Urothelium cell line (cell line): ENCODE measurements at regions not wholly inside any gene's neighbourhood (a gene's known extent, or its start where the extent isn't known, plus 50 kb on each side); places are given as distances from the start of the nearest gene placed in this dataset.
A peak's percentile ranks its signal among the peaks of the same experiment; 100 is the strongest.

Source experiments
- DNase-seq: peaks from one replicate; pipeline ENCODE4 v3.0.0; 2011; ENCODE audit warnings: low spot score, mixed read lengths
- FAIRE-seq: peaks from 2 replicates; lab custom pipeline; 2011; peaks lifted over from hg19 to GRCh38; lab: Jason Lieb, UNC

DNA sequence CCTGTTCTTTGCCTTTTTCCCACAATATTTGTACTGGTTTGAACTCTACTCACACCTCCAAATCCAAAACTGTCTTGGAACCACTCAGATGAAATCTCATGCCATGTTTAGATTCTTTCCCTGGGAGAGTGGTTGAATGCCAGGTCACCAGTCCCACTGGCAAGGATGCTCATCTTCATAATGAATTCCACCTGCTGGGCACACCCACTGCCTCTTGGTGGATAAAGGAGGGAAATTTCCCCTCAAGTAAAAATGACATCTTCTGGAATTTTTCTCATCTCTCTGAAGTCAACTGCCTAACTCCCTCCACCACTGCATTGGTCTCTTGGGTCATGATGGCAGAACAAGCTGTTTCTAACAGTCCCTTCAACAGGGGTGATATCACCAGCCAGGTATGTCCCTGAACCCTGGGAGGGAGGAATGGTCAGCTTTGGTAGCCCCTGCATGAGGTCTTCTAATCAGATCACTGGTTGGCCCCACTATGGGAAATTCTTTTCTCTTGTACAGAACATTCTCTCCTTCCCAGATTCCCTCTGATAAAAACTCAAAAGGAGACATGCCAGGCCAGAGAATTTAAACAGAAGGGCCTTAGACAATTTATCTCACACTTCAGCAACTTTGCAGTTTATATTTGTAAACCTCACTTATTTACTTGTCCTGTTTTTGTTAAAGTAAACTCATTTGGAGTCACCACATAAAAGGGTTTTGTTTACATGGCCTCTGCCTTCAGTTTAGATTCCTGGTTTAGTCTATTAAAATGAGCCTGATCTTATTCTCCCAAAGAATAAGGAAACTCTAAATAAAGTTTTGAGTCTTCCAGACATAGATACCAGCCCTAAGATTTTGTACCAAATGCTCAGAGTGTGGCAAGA, 143.4 kb downstream of the WNT5A start:
- DNase-seq = no peak
- no peak for FAIRE-seq

DNA sequence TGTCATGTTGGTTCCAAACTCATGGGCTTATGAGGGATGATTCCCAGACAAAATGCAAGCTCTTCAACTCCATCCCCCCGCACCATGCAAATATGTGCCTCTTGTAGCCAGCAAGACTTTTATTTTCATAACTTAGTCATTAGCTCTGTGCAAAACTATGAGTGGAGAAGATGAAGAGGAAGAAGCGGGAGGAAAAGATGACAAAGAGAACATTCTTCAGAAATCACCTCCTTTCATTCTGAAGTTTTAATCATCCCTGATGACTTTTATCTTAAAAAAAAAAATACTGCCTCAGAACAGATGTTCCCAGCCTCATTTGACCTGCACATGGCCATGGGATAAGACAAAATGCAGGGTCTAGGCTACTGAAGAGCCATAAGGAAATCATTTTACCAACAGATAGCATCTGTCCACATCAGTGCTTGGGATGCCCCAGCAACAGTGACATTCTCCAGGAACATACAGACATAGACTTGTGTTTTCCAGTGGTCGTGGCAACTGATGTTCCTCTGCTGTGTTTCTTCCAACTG, 145.5 kb downstream of the WNT5A start:
- DNase-seq (no peak), FAIRE-seq (no peak)

DNA sequence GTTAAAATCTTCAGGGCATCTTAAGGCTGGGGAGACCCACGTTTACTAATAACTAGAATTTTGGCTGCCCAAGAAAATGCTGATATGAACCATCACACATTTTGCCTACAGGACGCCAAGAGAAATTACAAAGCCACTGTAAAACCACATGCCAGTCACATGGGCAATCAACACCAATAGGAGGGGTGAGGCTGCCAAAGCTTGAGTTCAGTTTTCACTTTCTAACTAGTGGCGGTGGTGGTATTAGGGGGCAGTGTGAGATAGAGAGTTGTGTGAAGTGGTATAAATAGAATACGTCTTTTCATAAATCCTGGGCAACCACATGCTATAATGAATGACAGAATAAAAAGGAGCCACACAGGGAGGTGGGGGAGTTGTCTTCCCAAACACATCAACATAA, 147.3 kb downstream of the WNT5A start:
- DNase-seq (no peak), FAIRE-seq (no peak)

DNA sequence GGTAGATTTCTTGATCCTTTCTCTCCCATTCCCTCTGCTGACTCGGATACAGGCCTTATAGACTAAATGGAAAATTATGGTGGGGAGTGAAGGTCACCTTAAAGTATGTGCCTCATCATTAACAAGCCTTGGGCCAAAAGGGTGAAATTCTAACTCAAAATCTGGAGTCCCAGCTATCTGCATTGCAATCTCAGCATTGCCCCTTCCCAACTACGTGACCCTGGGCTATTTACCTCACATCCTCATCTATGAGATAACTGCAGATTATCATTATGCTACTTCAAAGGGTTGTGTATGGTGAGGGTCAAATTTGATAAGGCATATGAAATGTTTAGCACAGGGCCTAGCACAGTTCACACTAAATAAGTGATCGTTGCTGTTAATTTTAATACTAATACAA, 147.7 kb downstream of the WNT5A start:
- FAIRE-seq = no peak
- DNase-seq = no peak

DNA sequence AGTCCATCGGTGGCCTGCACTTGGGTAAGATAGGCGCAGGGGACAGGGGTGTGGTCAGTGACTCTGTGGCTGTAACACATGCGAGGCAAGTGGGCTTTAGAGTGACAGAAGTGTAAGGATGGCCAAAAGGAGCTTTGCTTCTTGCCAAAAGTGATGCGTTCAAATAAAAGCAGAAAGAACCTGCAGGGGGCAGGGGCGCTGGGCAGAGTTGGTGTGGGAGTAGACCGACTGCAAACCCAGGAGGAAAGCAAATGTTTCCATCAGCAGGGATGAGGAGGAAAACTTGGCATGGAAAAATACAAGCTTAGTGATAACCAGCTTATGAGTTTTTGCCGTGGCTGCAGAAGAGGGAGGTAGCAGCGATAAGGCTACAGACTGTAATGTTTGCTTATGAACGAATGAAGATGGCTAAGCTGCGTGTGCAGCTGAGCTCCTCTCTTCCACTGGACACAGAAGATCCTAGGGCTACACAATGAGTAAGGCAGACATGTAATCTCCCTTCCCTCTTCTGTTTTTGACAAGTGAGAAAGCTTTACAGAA, 149.4 kb downstream of the WNT5A start:
- FAIRE-seq = no peak
- DNase-seq = no peak

DNA sequence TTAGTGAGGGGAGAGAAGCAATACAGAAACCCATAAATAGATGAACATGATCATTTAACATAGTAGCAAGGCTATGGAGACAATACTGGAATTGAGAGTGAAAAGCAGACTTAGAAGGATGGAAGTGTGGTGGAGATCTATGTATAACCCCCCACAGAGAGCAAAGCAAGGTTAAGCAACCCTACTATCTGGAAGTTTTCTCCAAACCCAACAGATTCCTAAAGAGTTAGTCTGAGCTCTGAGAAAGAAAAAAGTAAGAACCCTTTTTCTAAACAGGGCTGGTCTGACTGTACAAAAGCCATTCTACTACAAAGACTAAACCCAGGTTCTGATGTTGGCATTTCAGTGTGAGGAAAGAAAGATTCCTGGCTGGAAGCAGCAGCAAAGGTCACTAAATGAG, 153.2 kb downstream of the WNT5A start:
- no peak for FAIRE-seq
- DNase-seq = no peak

DNA sequence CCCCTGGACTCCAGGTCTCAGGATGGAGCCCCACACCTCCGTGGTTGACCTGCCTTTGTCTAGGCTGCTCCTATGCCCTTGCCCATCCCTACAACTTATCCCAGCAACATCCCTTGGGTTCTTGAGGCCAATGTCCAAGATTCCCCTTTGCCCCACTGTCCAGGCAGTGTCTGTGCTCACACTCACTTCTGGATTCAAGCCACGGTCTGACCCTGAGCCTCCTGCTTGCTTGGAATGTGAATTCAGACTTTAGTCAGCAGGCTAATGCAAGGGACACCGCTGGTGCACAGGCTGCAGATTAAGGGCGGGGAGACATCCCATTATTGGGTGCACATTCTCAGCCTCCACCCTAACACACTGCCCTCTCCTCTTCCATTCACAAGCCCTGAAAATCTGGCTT, 154.1 kb downstream of the WNT5A start:
- FAIRE-seq = no peak

DNA sequence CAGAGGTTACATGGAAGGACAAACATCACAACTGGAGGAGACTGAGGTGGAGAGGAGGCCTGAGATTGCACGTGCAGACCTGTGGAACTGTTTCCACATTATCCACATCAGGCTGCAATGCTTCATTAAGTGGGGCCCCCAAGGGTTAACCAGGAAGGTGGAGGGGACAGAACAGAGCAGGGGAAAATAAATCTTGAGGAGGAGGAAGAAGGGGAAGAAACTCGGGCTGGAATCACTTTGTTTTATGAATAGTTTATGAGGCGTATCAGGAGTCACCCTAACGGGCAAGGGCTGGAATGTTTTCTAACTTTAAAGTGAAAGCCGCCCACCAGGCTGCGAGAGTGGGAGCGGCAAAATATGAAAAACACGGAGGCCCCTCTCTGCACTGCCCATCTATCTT, 154.9 kb downstream of the WNT5A start:
- DNase-seq (no peak), FAIRE-seq (no peak)

More for the DNA sequence above, 154.1 kb downstream of the WNT5A start:
- DNase-seq = no peak

DNA sequence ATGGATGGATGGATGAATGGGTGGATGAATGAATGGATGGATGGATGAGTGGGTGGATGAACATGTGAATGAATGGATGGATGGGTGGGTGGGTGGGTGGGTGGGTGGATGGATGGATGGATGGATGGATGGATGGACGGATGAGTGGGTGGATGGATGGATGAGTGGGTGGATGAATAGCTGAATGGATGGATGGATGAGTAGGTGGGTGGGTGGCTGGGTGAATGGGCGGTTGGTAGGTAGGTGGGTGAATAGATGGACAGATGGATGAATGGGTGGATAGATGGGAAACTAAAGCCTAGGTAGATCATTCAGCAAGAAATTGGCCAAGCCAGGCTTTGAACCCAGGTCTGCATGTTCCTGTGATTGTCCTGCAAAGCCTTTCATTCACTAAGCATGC, 155.6 kb downstream of the WNT5A start:
- FAIRE-seq (peak; percentile 65), DNase-seq (no peak)

DNA sequence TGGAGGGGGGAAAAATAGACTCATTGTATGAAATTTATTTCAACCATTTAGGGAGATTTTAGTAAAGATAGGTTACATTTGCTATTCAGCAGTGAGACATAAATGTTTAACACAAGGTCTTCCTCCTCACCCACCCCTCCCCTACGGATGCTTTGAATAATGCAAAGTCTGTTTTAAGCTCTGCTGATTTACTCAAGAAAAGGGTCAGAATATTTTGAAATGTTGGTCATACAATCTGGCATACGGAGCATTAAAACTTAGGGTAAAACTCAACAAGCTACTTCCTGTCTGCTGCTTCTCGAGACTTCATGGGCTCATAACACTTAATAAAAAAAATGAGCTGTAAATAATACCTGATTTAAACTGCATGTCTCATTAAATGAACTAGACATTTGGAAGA, 156.3 kb downstream of the WNT5A start:
- FAIRE-seq = no peak
- DNase-seq = no peak

DNA sequence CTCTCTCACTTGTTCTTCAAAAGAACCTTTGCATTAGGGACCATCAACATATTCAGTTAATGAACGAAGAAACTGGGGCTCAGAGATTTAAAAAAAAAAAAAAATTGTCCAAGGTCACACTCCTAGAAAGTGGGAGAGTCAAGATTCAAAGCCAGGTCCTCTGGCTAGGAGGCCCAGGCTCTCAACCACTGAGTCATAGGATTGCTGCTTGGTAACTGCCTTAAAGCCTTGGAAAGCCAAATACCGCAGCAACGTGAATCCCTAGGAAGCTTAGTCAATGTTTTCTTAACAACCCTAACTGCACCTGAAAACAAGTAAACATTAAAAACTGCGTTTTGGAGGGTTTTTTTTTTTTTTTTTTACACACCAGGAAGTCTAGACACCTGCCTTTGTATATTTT, 156.8 kb downstream of the WNT5A start:
- FAIRE-seq (no peak), DNase-seq (peak; percentile 82)

DNA sequence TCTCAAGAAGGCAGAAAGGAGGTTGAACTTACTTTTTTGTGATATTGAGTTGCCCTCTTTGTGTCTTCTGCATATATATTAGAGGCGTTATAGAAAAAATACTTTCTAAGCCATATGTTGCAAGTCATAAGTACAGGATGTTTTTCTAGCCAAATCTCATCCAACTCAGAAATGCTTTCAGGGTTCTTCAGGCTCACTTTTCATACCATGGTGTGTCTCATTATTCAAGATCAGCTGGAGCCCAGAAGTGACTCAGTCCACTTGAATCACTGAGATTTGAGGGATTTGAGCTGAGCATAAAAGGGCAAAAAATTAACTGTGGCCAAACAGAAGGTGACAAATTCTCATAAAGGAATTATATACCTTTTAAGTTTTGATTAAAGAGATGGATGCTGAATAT, 157.3 kb downstream of the WNT5A start:
- FAIRE-seq = no peak
- peak; percentile 16 for DNase-seq

DNA sequence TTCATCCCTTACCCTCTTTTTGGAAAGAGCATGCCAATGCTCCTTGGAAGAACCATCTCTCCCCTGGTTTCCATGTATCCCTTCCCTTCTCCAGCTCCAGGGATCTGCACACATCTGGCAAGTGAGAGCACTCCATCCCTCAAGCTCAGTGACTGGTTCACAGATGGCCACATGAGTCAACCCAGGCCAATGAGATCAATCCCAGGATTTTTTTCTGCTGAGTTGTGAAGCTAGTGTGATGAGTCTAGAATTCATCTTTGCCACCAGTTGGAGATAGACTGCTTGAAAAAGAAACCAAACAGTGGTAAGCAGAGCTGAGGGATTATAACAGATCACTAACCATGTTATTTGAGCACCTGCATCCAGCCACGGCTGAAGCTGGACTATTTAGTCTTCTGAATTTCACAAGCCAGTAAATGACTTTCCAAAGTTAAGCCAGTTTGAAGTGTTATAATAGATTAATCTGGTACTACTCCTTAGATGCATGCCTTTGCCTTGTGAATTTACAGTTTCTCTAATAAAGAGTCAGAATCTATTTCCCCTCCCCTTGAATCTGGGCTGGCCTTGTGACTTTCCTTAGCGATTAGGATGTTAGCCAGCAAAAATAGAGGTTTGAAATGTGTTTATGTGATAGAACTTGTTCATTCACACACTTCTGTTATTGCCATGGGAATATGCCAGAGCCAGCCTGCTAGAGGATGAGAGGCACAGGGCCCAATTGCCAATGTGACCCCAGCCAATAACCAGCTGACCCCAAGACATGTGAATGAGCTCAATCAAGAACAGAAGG, 159.8 kb downstream of the WNT5A start:
- DNase-seq (no peak), FAIRE-seq (no peak)

DNA sequence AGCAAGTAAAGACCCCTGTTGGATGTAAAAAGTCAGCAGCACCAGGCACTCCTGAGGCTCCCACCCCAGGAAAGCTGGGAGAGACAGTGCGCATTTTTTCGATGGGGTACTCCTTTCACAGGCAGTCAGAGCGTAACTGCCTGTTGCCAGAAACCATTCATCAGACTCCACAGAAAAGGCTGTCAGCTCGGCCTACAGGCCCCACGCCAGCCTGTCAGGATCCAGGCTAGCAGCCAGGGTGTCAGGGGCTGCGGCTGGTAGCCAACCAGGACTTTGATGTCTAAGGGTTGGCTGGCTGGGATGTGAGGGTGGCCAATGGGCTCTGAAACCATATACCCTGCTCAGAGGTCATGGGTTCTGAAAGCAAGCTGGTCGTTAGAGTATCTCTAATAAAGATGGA, 164.5 kb downstream of the WNT5A start:
- FAIRE-seq = no peak
- no peak for DNase-seq

DNA sequence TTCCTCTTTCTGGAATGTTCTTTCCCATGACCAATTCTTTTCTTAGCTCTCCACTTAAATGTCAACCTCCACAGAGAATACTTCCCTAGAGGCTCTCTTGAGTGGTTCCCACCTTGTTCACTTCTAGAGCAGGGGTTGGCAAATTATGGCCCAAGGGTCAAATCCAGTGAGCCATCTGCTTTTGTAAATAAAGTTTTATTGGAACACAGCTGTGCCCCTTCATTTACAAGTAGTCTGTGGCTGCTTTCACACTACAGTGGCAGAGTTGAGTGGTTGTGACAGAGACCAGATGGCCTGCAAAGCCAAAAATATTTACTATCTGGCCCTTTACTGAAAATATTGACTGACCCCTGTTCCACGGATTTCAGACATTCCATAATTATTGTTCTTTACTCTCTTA, 166.2 kb downstream of the WNT5A start:
- FAIRE-seq (no peak), DNase-seq (no peak)

DNA sequence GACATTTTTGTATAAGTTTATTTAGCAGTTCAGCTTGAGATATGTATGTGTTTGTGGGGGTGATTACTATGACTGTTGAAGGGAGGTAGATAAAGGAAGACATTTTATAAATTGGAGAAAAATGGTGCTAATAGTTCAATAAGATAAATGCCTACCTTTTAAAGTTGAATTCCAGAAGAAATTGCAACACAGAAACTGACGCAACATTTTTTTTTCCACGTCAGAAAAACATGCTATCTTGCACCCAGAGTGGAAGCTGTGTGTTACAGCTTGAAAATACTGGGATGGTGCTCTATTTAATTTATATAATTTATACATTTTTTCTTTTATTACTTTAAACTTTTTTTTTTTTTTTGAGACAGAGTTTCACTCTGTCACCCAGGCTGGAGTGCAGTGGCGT, 171.7 kb downstream of the WNT5A start:
- FAIRE-seq = no peak
- no peak for DNase-seq

DNA sequence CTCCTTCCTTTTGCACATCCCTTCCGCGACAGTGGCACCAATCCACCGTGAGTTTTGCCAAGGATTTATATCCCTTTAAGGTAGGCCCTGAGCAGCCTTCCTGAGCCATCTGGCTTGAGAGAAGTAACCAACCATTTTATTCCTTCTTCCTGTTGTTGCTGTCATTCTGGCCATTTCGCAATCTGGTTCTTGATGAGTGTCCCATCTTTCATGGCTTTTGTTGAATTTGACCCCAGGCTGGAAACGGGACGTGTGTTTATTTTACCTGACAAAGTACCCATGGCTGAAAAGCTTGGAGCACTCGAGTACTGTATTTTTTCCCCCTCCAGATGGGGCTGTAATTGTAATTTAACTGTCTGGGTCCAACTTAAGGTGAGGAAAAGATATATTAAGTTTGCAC, 173.4 kb downstream of the WNT5A start:
- FAIRE-seq (no peak), DNase-seq (no peak)

DNA sequence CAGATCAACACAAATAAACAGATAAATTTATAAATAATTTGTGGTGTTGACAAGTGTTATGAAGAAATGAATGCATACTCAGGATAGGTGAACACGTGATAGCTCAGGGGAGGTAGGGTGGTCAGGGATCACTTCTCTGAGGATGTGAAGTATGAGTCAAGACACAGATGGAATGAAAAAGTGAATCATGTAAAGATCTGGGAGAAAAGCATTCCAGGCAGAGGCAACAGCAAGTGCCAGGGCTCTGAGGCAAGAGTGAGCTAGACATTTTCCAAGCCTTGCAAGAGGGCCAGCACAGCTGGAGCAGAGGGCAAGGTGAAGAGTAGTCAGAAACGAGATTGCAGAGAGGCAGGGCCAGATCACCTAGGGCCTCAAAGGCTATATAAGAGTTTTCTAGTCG, 177.8 kb downstream of the WNT5A start:
- FAIRE-seq = no peak
- no peak for DNase-seq

DNA sequence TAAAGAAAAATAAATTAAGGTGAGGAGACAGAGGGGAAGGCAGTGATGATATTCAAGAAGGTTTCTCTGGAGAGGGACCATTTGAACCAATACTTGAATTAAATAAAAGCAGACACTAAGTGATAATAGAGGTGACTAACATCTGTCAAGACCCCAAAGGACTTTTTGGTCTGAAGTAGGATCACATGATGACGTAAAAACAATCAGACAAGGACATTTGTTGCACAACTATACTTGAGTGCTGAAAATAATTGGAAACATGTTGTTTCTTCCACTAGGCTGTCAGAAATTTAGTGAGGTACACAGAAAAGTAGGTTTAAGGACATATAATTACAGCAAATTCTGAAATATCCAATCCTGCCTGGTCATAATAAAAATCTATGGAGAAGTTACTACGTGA, 179.5 kb downstream of the WNT5A start:
- DNase-seq = no peak
- no peak for FAIRE-seq

DNA sequence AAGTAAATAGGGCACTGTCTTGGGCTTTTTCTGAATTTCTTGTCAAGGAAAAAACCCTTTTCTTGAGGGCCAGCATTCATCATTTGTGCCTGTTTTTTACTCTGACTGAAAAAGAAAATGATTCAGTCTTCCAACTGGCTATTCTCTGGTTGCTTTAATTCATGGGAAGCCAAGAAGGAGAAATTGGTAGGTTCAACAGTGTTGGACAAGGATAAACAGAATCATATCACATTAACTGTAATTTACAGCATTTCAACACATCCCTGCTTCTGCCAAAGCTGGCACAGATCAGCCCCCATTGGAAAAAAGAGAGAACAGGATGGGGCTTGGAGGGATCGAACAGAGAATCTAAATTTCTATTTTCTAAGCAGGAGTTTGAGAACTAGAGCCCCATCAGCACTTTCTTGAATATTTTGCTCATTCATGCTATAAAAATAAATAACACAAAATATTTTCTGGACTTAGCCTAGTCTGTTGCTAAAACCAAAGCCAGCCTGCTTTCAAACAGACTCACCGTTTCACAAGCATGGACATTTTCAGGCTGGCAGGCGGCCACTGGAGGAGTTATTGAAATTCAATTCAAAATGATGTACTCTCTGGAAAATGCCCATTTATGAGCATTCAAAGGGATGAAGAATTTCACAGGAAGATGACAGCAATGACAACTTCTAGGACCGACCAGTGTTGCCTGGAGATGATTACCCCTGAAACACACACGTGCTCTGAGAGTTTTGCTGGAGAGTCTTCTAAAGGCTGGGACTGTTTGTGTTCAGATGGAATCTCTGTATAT, 181.2 kb downstream of the WNT5A start:
- DNase-seq = no peak
- FAIRE-seq = no peak

DNA sequence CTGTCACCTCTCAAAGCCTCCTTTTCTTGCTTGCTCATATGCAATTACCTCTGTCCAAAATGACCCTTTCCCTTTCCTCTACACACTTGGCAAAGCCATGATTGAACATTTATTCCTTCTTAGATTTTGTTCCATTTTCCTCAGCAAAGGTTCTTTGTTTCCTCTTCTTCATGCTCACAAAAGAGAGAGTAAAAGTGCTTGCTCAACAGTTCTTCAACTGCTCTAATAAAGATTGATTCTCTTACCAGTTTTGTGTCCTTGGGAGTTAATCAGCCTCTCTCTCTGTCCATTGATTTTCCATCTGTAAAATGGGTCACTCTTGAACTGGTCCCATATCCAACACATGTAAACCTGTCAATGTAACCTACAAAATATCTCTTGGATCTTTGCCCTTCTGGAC, 186.4 kb downstream of the WNT5A start:
- FAIRE-seq = no peak
- DNase-seq = no peak
